ENCODE measurements at regions not wholly inside any gene's neighbourhood (a gene's known extent, or its start where the extent isn't known, plus 50 kb on each side); places are given as distances from the start of the nearest gene placed in this dataset.
"Not testable (repeated sequence)": the region's sequence is repeated elsewhere in the genome, so short reads cannot be mapped to it uniquely, and the experiment has no call there.

- no peak for DNase-seq
Measured at GRCh38 chr5:118603278-118603677, 385.1 kb downstream of the DTWD2 start.

- DNase-seq, result no peak
Measured at GRCh38 chr5:118598311-118598710, 390.0 kb downstream of the DTWD2 start.

DNA sequence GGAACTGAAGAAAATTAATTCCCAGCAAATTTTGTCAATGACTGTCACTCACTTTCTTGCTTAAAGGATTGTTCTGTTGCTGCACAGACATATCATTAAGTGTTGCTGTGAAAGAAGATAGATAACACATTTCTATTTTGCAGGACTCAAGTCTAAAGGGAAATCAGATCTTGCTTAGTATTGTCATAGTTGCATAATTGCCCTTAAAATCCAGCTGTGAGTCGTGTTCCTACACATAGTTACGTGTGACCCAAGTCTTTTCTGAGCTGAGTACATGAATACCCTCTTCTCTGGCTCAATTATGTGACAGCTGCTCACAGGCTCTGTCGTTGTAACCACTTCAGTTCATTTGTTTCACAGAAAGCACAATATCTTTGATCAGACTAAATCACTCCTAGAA is 390.8 kb downstream of the DTWD2 start:
- DNase-seq, result no peak

GRCh38 chr5:118596255-118596654 is 392.1 kb downstream of the DTWD2 start:
- DNase-seq, result no peak

- no peak for DNase-seq
Measured at GRCh38 chr5:118593003-118593328, 395.4 kb downstream of the DTWD2 start.

DNA sequence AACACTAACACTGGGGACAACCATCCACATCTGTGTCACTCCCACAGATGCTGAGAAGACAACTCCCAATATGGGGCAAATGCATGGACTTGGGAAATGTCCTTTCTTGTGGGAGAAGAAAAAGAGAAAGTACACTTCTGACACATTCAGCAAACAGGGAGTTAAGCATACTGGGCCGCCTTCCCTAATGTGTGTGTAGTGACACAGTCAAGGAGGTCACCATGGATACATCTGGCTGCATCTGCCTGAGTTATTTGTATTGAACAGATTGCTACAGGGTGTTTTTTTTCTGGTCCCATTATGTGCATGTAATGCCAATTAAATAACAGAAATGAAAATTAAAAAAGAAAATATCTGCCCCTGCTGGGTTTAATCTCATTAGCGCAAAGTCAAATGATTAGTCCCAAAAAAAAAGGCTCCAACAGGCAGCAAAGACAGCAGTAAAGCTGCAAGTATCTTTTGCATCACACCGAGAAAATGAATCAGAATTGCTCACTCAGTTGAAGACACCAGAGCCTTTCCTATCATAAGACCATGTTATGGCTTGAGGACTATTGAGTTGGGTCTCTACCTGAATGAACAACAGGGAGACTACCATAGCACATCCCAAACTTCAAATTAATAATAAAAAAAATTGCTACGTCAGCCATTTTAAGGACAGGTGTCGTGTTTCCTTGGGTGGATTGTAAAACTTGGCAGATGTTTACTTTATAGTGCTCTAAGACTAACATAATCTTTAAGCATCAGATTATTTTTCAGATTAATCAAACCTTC is 395.9 kb downstream of the DTWD2 start:
- no peak for DNase-seq

- no peak for DNase-seq
Measured at GRCh38 chr5:118590806-118591205, 397.5 kb downstream of the DTWD2 start.

GRCh38 chr5:118580949-118581348 is 407.4 kb downstream of the DTWD2 start:
- DNase-seq, result no peak

DNA sequence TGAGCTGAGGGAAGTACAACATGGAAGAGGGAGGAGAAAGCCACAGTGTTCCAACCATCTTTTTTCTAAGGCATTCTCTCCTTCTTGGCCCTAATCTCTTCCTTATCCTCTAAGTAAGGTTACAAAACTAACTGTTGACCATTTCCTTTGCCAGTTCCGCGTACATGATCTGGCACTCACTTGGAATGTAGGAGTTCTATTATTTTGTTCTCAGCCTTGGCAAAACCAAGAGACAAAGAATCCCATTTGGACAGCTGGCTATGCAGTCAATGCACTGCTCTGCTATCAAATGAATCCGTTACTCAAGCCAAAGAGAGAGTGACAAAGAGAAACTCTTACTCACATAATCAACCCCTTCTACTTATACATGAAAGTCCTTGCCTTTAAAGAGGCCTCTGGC is 410.3 kb downstream of the DTWD2 start:
- DNase-seq, result no peak

DNA sequence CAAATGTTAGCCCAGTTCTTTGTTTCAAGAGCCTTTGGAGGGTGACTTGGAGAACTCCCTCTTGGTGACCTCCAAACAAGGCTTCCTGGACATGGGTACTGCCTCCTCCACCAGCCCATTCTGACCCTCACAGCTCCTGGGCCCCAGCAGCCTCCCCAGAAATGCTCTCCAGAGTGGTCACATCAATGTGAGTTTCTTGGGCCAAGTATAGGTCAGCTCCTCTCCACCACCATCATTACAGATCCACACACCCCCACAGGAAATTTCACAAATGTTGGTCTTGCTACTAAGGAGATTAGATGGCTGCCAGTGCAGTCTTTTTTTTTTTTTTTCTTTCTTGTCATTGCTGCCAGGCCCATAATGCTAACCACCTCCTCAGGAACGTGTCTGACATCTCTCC is 410.7 kb downstream of the DTWD2 start:
- no peak for DNase-seq

- DNase-seq, result not testable (repeated sequence)
Measured at GRCh38 chr5:118570276-118570675, 418.1 kb downstream of the DTWD2 start.

GRCh38 chr5:118569596-118569995 is 418.8 kb downstream of the DTWD2 start:
- DNase-seq, result not testable (repeated sequence)

- DNase-seq, result no peak
Measured at GRCh38 chr5:118565335-118565971, 422.9 kb downstream of the DTWD2 start.

DNA sequence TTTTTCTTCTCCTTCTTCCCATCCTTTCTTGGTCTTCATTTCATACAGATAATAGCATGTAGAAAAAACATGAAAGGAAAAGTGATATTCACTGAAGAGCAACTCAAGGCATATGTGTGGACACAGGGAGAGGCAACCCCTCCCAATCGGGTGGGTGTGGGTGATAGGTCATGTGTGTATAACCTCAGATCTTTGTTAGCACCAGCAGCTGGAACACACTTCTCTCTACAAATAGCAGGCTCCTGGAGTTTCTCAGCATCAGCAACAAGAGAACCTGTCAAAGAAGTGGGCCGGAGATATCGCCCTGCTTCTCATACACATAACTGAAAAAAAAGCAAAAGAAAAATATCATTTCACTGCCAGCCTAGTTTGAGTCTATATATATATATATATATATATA is 426.4 kb downstream of the DTWD2 start:
- DNase-seq, result no peak

DNA sequence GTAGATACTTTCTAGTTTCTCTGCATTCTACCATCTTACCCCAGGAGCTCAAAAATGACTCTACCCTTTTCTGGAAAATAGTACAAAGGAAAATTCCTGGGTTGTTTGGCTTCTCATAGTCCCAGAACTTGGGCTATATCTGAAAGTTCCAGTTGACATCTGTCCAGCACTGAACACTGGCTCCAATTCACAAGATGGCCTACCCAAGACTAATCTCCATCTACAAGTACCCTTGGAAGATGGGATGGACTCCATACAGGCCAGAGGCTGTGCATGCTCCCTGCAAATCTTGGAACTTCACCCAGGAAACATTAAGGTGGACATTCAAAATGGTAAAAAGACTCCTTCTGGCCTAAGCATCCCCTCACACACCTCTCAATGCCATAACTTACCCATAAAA is 427.1 kb downstream of the DTWD2 start:
- DNase-seq, result no peak

GRCh38 chr5:118558871-118559270 is 429.5 kb downstream of the DTWD2 start:
- DNase-seq, result no peak

GRCh38 chr5:118557251-118557661 is 431.1 kb downstream of the DTWD2 start:
- no peak for DNase-seq

DNA sequence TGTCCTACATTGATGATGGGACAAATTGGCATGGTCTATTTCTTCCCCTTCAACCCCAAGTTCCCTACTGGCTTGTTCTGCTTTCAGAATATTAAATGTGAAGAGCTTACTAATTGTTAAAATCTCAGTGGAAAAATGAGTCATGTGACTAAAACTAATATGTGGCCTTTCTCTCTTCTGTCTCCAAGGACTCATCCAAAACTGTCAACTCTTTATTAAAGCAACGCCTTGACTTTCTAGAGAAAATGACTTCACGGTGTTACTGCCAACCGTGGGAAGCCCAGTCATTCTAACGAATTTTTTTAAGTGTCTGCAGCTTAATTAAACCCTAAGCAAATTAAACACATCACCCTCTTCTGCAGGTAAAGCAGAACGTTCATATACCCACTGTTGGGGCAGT is 431.6 kb downstream of the DTWD2 start:
- no peak for DNase-seq

GRCh38 chr5:118555727-118556126 is 432.6 kb downstream of the DTWD2 start:
- no peak for DNase-seq

DNA sequence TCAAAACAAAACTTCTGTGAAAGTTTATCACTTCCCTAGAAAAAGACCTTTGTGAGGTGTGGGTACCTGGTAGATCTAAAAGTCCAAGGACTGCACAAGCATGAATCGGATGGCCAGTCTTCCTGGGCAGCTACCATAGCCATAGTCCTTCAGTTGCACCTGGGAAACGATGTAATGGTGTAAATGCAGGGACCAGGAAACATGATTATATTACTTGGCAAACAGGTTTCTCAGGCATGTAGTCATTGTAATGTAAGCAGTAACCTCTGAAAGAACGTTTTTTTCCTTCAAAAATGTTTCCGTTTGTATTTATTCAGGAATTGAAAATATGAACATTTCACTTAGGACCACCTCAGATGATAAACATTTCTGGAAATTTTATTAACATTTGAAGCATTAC is 433.4 kb downstream of the DTWD2 start:
- DNase-seq, result no peak

- no peak for DNase-seq
Measured at GRCh38 chr5:118554241-118554640, 434.1 kb downstream of the DTWD2 start.

- DNase-seq, result no peak
Measured at GRCh38 chr5:118553662-118554061, 434.7 kb downstream of the DTWD2 start.

DNA sequence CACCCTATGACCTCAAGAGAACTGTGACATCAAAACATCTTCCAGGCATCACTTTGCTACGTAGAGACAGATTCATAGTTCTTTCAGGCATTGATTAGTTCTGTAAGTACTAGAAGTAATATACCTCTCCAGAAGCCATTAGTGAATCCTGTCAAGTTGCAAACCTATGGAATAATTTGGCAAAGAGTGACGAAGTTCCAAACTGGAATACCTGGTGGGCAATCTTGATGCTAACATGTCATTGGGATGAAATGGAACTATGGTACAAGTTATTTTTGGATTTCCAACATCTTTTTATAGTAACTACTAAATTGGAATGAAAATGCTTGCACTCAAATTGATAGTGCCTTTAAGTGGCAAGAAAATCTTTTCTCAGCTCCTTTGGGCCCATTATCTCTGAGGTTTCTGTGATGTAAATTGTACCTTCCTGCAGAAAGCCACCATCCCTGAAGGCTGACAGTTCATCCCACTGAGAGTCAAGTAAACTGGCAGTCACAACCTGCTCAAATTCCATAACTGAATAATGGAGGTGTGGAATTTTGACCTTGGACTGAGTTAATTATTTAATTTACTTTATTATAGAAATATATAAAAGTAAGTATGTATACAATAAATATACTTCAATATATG is 435.5 kb downstream of the DTWD2 start:
- DNase-seq, result no peak

DNA sequence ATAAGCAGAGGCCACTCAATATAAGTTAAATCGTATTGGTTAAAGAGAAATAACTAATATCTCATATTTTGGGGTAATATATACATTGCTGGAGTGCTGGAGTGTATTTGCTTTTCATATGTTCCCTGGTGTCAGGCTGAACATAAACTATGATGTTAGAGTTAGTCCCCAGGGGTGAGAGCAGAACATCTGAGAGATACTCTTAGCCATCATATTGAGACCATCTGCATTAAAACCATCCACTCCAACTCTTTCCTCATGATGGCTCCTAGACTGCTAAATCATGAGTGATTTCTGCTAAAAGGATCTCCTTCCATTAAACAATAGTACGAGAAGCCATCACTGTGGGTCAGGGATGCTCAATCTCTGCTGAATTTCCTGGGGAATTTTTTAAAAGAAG is 436.2 kb downstream of the DTWD2 start:
- DNase-seq, result no peak

Data from NCI-H748 treated with DMSO at 0.1 percent for 48 hours (cell line).